ENCODE measurements at regions not wholly inside any gene's neighbourhood (a gene's known extent, or its start where the extent isn't known, plus 50 kb on each side); places are given as distances from the start of the nearest gene placed in this dataset.

- TF ChIP-seq CTCF (IDR thresholded peaks at IDR 0.05; ENCODE audit: insufficient read depth, low read depth, low read length): no peak
- Histone ChIP-seq H3K27me3 (ENCODE audit: control insufficient read depth, insufficient read depth, low read length) (no peaks in the 10 kb centered on the region), H3K36me3 (ENCODE audit: control insufficient read depth, insufficient read depth, low read length) (no peaks in the 10 kb centered on the region), H3K4me3 (ENCODE audit: low read depth, low read length) (no peak overlapping the region)
- ChIA-PET POLR2A (no interaction called here), CTCF (no interaction called here)
- no peak for DNase-seq (ENCODE audit: low read depth)
Observed at GRCh38 chr5:158600679-158601078, 499.0 kb downstream of the EBF1 start.

- no peak for TF ChIP-seq CTCF (IDR thresholded peaks at IDR 0.05; ENCODE audit: insufficient read depth, low read depth, low read length)
- POLR2A ChIA-PET: no interaction called here
- CTCF ChIA-PET: interaction anchor here (1.3 kb wide), 1 partner anchor 8 kb away, joined by 3 read pairs; no protein-coding TSS in a partner anchor
- no peak for DNase-seq (ENCODE audit: low read depth)
- H3K27me3 ChIP-seq (ENCODE audit: control insufficient read depth, insufficient read depth, low read length): no peaks in the 10 kb centered on the region
- no peaks in the 10 kb centered on the region for H3K36me3 ChIP-seq (ENCODE audit: control insufficient read depth, insufficient read depth, low read length)
- H3K4me3 ChIP-seq (ENCODE audit: low read depth, low read length): no peak overlapping the region
Observed at GRCh38 chr5:158599157-158599556, 500.6 kb downstream of the EBF1 start.

GRCh38 chr5:158594595-158595242 is 505.0 kb downstream of the EBF1 start:
- Histone ChIP-seq H3K4me3 (ENCODE audit: low read depth, low read length) (no peak overlapping the region), H3K36me3 (ENCODE audit: control insufficient read depth, insufficient read depth, low read length) (no peaks in the 10 kb centered on the region), H3K27me3 (ENCODE audit: control insufficient read depth, insufficient read depth, low read length) (no peaks in the 10 kb centered on the region)
- ChIA-PET POLR2A (no interaction called here), CTCF (no interaction called here)
- TF ChIP-seq CTCF (IDR thresholded peaks at IDR 0.05; ENCODE audit: insufficient read depth, low read depth, low read length): no peak
- no peak for DNase-seq (ENCODE audit: low read depth)

- TF ChIP-seq CTCF (IDR thresholded peaks at IDR 0.05; ENCODE audit: insufficient read depth, low read depth, low read length): no peak
- ChIA-PET POLR2A (no interaction called here), CTCF (no interaction called here)
- no peak for DNase-seq (ENCODE audit: low read depth)
- H3K4me3 ChIP-seq (ENCODE audit: low read depth, low read length): no peak overlapping the region
- H3K36me3 ChIP-seq (ENCODE audit: control insufficient read depth, insufficient read depth, low read length): no peaks in the 10 kb centered on the region
- H3K27me3 ChIP-seq (ENCODE audit: control insufficient read depth, insufficient read depth, low read length): no peaks in the 10 kb centered on the region
Observed at GRCh38 chr5:158593925-158594324, 505.8 kb downstream of the EBF1 start.

- peak; percentile 12 for DNase-seq (ENCODE audit: low read depth)
- Histone ChIP-seq H3K27me3 (ENCODE audit: control insufficient read depth, insufficient read depth, low read length) (no peaks in the 10 kb centered on the region), H3K4me3 (ENCODE audit: low read depth, low read length) (no peak overlapping the region), H3K36me3 (ENCODE audit: control insufficient read depth, insufficient read depth, low read length) (no peaks in the 10 kb centered on the region)
- no peak for TF ChIP-seq CTCF (IDR thresholded peaks at IDR 0.05; ENCODE audit: insufficient read depth, low read depth, low read length)
- CTCF ChIA-PET: no interaction called here
- POLR2A ChIA-PET: no interaction called here
Observed at GRCh38 chr5:158591301-158591863, 508.3 kb downstream of the EBF1 start.
